NCI-H526 treated with DMSO at 0.1 percent for 48 hours (cell line): ENCODE measurements at regions not wholly inside any gene's neighbourhood (a gene's known extent, or its start where the extent isn't known, plus 50 kb on each side); places are given as distances from the start of the nearest gene placed in this dataset.
"Not testable (repeated sequence)": the region's sequence is repeated elsewhere in the genome, so short reads cannot be mapped to it uniquely, and the experiment has no call there.

Experiments
- DNase-seq: peaks from one replicate; lab custom pipeline; 2025; lab: John Stamatoyannopoulos, UW

GRCh38 chr5:60546207-60546606, 153.8 kb downstream of the DEPDC1B start:
- DNase-seq, result no peak

- no peak for DNase-seq
These were observed 154.4 kb downstream of the DEPDC1B start for GRCh38 chr5:60545551-60545950.

GRCh38 chr5:60544142-60544541, 155.8 kb downstream of the DEPDC1B start:
- DNase-seq, result no peak

- no peak for DNase-seq
These were observed 158.0 kb downstream of the DEPDC1B start for GRCh38 chr5:60541980-60542379.

GRCh38 chr5:60540856-60541805, 158.8 kb downstream of the DEPDC1B start:
- DNase-seq, result no peak

GRCh38 chr5:60538955-60539866, 160.8 kb downstream of the DEPDC1B start:
- DNase-seq, result no peak

- no peak for DNase-seq
These were observed 161.5 kb downstream of the DEPDC1B start for GRCh38 chr5:60538426-60538825.

- no peak for DNase-seq
These were observed 164.0 kb downstream of the DEPDC1B start for GRCh38 chr5:60535951-60536350.

GRCh38 chr5:60535198-60535597, 164.8 kb downstream of the DEPDC1B start:
- peak; percentile 66 for DNase-seq

GRCh38 chr5:60533789-60534188, 166.2 kb downstream of the DEPDC1B start:
- no peak for DNase-seq

GRCh38 chr5:60532796-60533195, 167.2 kb downstream of the DEPDC1B start:
- not testable (repeated sequence) for DNase-seq

GRCh38 chr5:60530144-60530848, 169.7 kb downstream of the DEPDC1B start:
- DNase-seq, result not testable (repeated sequence)

- no peak for DNase-seq
These were observed 171.0 kb downstream of the DEPDC1B start for GRCh38 chr5:60529001-60529400.

- no peak for DNase-seq
These were observed 172.9 kb downstream of the DEPDC1B start for GRCh38 chr5:60527072-60527471.

- DNase-seq, result no peak
These were observed 173.6 kb downstream of the DEPDC1B start for GRCh38 chr5:60526336-60526875.

GRCh38 chr5:60522292-60522905, 177.6 kb downstream of the DEPDC1B start:
- DNase-seq, result peak; percentile 31

- peak; percentile 19 for DNase-seq
These were observed 178.3 kb downstream of the DEPDC1B start for GRCh38 chr5:60521376-60522291.

GRCh38 chr5:60520451-60521227, 179.3 kb downstream of the DEPDC1B start:
- no peak for DNase-seq

- DNase-seq, result no peak
These were observed 180.6 kb downstream of the DEPDC1B start for GRCh38 chr5:60519372-60519771.
